K562 (cell line): ENCODE measurements at regions not wholly inside any gene's neighbourhood (a gene's known extent, or its start where the extent isn't known, plus 50 kb on each side); places are given as distances from the start of the nearest gene placed in this dataset.

Experiments
- HMGN3 ChIP-seq: IDR thresholded peaks from 2 replicates; pipeline ENCODE4 v1.6.1; 2011; ENCODE audit warnings: borderline replicate concordance, low read depth, mild to moderate bottlenecking, mixed read lengths, low read length; ENCODE audit not compliant: insufficient read length; ENCODE audit errors: extremely low read depth
- HNRNPH1 ChIP-seq: fragments of 200-400 bp; formaldehyde crosslinking; optimal IDR thresholded peaks from 2 replicates; pipeline ENCODE3; 2017; ENCODE audit warnings: low read depth, mild to moderate bottlenecking, low read length, moderate library complexity
- PPARD ChIP-seq: fragments of 250-450 bp; sonication (Bioruptor Pico); IDR thresholded peaks from 2 replicates; pipeline ENCODE4 v1.8.0; 2022; ENCODE audit warnings: inconsistent platforms, mild to moderate bottlenecking, moderate library complexity
- TF ChIP-seq, protein P1 (sequence below): fragments of 450-650 bp; IDR thresholded peaks from 2 replicates; pipeline ENCODE4 v1.6.1; 2016; ENCODE audit warnings: mild to moderate bottlenecking, moderate library complexity
- TF ChIP-seq, protein P2 (sequence below): sonication (generic); formaldehyde crosslinking; IDR thresholded peaks from 2 replicates; pipeline ENCODE4 v1.8.1; 2023; ENCODE audit warnings: mild to moderate bottlenecking, missing genetic modification reagents
- TF ChIP-seq, protein P3 (sequence below): fragments of 250-450 bp; sonication (Bioruptor Pico); IDR thresholded peaks from 2 replicates; pipeline ENCODE4 v1.4.0; 2020; ENCODE audit warnings: mild to moderate bottlenecking, moderate library complexity
- TF ChIP-seq, protein P4 (sequence below): fragments of 450-650 bp; IDR thresholded peaks from 2 replicates; pipeline ENCODE4 v1.6.1; 2016; ENCODE audit warnings: antibody characterized with exemption

DNA sequence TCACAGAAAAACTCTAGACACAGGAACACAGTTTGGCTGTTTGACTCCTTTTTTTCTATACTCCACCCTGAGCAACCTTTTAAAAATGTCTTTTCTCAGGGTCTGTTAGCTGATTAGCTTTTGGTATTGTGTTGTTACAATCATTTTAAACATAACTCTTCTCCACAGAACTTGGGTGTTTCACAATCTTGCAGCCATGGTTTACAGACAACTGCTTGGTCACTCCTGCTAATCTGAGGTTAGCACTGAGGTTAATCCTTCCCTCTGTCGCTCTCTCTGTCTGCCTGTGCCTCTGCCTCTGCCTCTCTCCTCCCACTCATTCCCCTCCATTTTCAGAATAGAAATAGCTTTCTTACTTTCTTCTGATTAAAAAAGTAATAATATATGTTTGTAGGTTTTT is 62.4 kb upstream of the ZBED5 start (continued):
- TF ChIP-seq, protein P1, sequence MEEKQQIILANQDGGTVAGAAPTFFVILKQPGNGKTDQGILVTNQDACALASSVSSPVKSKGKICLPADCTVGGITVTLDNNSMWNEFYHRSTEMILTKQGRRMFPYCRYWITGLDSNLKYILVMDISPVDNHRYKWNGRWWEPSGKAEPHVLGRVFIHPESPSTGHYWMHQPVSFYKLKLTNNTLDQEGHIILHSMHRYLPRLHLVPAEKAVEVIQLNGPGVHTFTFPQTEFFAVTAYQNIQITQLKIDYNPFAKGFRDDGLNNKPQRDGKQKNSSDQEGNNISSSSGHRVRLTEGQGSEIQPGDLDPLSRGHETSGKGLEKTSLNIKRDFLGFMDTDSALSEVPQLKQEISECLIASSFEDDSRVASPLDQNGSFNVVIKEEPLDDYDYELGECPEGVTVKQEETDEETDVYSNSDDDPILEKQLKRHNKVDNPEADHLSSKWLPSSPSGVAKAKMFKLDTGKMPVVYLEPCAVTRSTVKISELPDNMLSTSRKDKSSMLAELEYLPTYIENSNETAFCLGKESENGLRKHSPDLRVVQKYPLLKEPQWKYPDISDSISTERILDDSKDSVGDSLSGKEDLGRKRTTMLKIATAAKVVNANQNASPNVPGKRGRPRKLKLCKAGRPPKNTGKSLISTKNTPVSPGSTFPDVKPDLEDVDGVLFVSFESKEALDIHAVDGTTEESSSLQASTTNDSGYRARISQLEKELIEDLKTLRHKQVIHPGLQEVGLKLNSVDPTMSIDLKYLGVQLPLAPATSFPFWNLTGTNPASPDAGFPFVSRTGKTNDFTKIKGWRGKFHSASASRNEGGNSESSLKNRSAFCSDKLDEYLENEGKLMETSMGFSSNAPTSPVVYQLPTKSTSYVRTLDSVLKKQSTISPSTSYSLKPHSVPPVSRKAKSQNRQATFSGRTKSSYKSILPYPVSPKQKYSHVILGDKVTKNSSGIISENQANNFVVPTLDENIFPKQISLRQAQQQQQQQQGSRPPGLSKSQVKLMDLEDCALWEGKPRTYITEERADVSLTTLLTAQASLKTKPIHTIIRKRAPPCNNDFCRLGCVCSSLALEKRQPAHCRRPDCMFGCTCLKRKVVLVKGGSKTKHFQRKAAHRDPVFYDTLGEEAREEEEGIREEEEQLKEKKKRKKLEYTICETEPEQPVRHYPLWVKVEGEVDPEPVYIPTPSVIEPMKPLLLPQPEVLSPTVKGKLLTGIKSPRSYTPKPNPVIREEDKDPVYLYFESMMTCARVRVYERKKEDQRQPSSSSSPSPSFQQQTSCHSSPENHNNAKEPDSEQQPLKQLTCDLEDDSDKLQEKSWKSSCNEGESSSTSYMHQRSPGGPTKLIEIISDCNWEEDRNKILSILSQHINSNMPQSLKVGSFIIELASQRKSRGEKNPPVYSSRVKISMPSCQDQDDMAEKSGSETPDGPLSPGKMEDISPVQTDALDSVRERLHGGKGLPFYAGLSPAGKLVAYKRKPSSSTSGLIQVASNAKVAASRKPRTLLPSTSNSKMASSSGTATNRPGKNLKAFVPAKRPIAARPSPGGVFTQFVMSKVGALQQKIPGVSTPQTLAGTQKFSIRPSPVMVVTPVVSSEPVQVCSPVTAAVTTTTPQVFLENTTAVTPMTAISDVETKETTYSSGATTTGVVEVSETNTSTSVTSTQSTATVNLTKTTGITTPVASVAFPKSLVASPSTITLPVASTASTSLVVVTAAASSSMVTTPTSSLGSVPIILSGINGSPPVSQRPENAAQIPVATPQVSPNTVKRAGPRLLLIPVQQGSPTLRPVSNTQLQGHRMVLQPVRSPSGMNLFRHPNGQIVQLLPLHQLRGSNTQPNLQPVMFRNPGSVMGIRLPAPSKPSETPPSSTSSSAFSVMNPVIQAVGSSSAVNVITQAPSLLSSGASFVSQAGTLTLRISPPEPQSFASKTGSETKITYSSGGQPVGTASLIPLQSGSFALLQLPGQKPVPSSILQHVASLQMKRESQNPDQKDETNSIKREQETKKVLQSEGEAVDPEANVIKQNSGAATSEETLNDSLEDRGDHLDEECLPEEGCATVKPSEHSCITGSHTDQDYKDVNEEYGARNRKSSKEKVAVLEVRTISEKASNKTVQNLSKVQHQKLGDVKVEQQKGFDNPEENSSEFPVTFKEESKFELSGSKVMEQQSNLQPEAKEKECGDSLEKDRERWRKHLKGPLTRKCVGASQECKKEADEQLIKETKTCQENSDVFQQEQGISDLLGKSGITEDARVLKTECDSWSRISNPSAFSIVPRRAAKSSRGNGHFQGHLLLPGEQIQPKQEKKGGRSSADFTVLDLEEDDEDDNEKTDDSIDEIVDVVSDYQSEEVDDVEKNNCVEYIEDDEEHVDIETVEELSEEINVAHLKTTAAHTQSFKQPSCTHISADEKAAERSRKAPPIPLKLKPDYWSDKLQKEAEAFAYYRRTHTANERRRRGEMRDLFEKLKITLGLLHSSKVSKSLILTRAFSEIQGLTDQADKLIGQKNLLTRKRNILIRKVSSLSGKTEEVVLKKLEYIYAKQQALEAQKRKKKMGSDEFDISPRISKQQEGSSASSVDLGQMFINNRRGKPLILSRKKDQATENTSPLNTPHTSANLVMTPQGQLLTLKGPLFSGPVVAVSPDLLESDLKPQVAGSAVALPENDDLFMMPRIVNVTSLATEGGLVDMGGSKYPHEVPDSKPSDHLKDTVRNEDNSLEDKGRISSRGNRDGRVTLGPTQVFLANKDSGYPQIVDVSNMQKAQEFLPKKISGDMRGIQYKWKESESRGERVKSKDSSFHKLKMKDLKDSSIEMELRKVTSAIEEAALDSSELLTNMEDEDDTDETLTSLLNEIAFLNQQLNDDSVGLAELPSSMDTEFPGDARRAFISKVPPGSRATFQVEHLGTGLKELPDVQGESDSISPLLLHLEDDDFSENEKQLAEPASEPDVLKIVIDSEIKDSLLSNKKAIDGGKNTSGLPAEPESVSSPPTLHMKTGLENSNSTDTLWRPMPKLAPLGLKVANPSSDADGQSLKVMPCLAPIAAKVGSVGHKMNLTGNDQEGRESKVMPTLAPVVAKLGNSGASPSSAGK, result no peak
- TF ChIP-seq PPARD (no peak), HNRNPH1 (no peak), HMGN3 (no peak)
- TF ChIP-seq, protein P2, sequence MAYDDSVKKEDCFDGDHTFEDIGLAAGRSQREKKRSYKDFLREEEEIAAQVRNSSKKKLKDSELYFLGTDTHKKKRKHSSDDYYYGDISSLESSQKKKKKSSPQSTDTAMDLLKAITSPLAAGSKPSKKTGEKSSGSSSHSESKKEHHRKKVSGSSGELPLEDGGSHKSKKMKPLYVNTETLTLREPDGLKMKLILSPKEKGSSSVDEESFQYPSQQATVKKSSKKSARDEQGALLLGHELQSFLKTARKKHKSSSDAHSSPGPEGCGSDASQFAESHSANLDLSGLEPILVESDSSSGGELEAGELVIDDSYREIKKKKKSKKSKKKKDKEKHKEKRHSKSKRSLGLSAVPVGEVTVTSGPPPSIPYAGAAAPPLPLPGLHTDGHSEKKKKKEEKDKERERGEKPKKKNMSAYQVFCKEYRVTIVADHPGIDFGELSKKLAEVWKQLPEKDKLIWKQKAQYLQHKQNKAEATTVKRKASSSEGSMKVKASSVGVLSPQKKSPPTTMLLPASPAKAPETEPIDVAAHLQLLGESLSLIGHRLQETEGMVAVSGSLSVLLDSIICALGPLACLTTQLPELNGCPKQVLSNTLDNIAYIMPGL (CRISPR knock-in tag), result no peak
- TF ChIP-seq, protein P3, sequence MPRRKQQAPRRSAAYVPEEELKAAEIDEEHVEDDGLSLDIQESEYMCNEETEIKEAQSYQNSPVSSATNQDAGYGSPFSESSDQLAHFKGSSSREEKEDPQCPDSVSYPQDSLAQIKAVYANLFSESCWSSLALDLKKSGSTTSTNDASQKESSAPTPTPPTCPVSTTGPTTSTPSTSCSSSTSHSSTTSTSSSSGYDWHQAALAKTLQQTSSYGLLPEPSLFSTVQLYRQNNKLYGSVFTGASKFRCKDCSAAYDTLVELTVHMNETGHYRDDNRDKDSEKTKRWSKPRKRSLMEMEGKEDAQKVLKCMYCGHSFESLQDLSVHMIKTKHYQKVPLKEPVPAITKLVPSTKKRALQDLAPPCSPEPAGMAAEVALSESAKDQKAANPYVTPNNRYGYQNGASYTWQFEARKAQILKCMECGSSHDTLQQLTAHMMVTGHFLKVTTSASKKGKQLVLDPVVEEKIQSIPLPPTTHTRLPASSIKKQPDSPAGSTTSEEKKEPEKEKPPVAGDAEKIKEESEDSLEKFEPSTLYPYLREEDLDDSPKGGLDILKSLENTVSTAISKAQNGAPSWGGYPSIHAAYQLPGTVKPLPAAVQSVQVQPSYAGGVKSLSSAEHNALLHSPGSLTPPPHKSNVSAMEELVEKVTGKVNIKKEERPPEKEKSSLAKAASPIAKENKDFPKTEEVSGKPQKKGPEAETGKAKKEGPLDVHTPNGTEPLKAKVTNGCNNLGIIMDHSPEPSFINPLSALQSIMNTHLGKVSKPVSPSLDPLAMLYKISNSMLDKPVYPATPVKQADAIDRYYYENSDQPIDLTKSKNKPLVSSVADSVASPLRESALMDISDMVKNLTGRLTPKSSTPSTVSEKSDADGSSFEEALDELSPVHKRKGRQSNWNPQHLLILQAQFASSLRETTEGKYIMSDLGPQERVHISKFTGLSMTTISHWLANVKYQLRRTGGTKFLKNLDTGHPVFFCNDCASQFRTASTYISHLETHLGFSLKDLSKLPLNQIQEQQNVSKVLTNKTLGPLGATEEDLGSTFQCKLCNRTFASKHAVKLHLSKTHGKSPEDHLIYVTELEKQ, result no peak
- TF ChIP-seq, protein P4, sequence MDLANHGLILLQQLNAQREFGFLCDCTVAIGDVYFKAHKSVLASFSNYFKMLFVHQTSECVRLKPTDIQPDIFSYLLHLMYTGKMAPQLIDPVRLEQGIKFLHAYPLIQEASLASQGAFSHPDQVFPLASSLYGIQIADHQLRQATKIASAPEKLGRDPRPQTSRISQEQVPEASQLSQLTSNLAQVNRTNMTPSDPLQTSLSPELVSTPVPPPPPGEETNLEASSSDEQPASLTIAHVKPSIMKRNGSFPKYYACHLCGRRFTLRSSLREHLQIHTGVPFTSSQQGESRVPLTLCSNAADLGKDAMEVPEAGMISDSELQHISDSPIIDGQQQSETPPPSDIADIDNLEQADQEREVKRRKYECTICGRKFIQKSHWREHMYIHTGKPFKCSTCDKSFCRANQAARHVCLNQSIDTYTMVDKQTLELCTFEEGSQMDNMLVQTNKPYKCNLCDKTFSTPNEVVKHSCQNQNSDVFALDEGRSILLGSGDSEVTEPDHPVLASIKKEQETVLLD, result 0 out of 2 replicates have a peak, but pooled peaks have one; percentile 44
